UCSD-AML1 (cell line): ENCODE measurements at regions not wholly inside any gene's neighbourhood (a gene's known extent, or its start where the extent isn't known, plus 50 kb on each side); places are given as distances from the start of the nearest gene placed in this dataset.
"Not testable (repeated sequence)": the region's sequence is repeated elsewhere in the genome, so short reads cannot be mapped to it uniquely, and the experiment has no call there.

Experiments used
- DNase-seq: peaks from one replicate; lab custom pipeline; 2025; ENCODE audit not compliant: unreplicated experiment; lab: John Stamatoyannopoulos, UW

DNA sequence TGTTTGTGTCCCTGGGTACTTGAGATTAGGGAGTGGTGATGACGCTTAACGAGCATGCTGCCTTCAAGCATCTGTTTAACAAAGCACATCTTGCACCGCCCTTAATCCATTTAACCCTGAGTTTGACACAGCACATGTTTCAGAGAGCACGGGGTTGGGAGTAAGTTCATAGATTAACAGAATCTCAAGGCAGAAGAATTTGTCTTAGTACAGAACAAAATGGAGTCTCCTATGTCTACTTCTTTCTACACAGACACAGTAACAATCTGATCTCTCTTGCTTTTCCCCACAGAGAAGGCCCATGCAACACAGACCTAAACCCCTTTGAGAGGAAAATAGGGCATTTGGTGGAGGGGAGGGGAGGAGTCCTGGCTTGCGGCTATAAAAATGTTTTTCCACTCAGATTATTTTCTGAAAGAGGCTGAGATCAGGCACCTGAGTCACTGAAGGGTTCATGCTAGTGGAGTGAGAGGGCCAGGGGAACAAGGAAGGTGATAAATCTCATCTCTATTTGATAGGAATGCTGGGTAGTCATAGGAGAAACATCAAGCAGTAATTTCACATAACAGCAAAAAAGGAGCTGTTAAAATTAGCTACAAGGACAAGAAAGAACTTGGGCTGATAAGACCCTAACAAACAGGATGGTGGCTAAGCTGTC is 136.9 kb downstream of the OR2B2 start:
- DNase-seq: not testable (repeated sequence)

DNA sequence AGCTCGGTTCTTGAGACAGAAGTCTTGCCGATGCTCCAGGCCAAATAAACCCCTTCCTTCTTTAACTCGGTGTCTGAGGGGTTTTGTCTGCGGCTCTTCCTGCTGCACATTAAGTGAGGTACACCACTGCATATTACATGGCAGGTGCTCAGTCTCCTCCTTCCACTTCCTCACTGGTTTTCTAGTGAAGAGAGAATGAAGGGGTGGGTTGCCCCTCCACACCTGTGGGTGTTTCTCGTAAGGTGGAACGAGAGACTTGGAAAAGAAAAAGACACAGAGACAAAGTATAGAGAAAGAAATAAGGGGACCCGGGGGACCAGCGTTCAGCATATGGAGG is 138.0 kb downstream of the OR2B2 start:
- not testable (repeated sequence) for DNase-seq

DNA sequence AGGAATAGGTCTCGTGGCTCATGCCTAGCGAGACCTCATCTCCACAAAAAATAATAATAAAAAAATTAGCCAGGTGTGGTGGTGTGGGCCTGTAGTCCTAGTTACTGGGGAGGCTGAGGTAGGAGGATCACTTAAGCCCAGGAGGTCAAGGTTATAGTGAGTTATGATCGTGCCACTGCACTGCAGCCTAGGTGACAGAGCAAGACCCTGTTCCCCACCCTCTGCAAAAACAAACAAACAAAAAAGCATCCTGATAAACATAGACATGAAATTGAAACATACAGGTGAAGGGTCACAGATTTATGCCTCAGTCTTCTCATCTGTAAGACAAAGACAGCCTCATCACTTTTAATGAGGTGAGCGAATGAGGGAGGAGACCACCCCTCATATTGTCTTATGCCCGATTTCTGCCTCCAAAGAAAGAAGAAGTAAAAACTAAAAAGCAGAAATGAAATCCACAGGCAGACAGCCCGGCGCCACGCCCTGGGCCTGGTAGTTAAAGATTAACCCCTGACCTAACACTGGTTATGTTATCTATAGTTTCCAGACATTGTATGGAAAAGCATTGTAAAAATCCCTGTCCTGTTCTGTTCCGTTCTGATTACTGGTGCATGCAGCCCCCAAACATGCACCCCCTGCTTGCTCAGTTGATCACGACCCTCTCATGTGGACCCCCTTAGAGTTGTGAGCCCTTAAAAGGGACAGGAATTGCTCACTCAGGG is 138.5 kb downstream of the OR2B2 start:
- DNase-seq: peak; percentile 42

DNA sequence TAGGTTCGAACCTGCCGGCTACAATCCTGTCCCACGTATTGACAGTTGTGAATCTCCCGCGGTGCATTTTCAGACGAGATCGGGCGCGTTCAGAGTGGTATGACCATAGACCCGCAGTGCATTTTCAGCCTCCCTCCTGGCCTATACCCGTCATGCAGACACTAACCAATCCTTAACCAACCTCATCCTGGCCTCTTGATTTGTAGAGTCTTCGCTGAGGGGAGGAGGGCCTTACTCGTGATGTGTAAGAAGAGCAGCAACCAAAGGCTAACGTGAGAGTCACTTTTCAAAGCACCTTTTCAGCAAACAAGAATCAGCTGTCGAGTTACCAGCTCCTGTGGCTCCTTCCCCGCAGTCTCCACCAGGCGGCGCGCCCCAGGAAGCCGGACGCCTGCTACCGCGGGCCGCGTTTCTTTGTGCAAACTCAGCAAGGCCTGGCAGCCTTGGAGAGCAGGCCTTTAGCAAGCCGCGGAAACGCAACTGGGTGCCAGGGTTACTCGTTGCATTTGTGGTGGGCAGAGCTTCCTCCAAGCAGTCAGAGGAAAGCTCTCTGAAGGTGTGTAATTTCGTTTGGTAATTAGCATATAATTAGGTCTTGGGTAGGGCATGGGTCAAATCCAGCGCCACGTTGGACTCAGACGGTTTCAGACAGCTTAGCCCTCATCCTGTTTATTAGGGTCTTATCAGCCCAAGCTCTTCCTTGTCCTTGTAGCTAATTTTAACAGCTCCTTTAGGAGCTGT is 139.8 kb downstream of the OR2B2 start:
- DNase-seq: peak; percentile 88

DNA sequence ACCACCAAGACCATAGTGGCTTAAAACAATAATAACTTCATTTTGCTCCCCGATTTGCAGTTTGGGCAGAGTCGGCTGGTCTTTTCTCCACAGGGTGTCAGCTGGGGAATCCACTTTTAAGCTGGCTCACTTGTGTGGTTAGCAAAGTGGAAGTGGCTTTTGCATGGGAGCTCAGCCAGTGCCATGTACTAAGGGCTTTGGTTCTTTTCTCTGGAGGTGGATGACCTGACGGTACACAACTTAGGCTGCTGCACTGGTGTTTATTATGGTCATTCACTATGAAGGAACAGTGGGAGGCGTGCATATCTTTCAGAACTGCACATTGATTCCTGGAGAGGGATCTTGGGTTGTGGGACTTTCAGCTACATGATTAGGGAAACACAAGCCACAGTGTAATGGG is 141.0 kb downstream of the OR2B2 start:
- peak; percentile 27 for DNase-seq

DNA sequence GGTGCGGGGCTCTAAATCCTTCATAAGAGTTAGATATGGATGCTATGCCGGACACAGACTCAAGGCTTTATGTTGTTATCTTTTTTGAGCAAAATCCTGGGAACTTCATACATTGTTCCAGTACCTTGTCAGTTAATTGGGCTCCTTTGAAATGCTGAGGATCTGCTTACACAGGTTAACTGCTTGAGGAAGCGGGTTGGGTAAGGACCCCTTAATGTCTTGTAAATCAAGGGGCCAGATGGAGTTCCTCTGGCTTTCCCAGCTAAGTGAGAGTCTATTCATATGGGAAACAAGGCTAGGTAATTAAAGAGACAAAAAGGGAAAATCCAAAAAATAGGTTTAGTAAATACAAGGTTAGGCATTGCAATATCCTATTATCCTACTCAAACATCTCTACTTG is 141.5 kb downstream of the OR2B2 start:
- no peak for DNase-seq

DNA sequence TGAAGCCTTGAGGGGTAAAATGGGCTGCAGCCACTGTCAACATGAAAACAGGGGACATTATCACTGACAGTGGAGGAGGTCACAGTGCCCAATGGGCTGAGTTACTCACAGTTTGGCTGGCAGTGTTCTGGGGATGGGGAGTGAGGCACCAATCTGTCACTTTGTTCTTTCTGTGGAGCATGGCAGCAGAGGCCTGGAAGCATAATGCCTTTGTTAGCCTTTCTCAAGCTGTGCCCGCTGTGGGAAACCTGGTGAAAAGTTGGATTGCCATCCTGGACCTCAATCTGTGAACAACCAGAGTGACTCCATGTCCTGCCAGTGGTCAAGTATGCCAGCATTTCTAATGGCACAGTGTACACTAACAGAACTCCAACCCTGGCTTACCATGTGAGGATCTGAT is 143.6 kb downstream of the OR2B2 start:
- no peak for DNase-seq

DNA sequence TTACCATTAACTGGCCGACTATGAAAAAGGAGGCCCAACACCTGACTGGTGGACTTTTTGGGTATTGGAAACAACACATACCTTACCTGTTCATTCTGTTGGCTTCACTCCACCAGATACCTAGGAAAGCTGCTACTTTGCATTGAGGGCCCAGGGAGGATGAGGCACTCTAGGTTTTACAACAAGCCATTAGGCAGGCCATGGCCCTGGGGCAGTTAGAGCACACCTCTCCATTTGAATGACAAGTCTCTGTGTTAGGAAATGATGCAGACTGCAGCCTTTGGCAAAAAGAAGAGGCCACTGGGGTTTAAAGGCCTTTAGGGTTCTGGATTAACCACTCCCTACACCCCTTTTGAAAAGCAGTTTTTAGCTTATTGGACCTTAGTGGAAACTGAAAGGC is 144.3 kb downstream of the OR2B2 start:
- no peak for DNase-seq

DNA sequence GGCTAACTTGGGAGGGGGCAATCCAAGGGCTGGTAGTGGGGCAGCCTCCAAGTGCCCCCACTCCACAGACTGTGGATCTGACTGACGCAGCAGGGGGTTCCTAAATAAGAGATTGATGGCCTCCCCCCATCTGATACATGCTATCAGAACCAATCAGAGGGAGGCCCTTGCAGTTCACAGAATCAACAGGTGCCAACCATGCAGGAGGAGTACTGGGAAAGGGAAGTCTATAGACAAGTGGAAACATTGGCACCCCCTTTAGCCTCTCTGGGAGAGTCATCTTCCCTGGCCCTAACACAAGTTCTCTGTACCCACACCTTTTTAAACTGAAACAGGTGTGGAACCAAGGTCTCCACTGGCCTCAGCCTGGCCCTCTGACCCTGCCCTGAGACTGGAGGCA is 145.8 kb downstream of the OR2B2 start:
- DNase-seq: no peak

DNA sequence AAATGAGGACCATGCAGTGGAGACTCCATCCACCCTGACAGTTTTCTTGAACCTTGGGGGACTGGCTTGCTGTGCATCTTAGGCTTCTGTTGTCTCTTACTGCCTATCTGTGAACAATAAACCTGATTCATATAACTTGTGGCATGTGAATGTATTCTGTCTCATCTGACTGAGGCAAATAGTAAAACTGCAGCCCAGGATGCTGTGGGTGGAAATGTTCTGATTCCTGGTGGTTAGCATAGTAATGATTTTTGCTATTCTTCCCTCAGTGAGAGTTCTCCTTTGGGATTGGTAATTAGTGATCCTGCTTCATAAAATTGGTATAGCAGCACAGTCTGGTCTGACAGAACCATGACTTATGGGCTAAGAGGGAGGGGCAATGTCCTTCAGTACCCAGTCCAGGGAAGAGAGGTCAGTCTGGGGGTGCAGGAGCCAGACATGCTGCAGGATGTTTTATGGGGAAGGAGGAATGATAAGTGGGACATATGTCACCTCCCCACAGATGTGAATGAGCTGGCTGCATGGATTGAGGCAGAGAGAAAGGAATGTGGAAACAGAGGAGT is 147.1 kb downstream of the OR2B2 start:
- no peak for DNase-seq

DNA sequence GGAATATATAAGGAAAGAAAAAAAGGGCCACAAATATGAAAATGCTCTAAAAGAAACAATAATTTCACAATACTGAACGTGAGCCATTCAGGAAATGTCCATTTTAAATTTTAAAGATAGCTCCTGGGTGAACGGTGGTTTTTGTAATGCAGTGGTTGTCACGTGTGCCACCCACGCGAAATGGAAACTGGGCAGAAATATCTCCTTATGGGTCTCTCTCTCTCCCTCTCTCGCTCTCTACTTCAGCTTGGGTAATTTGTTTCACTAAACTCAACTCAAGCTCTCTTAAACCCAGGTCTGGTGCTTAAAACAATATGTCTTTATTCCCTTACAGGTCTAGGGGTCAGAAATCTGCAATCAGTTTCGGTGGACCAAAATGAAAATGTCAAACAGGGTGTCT is 150.8 kb downstream of the OR2B2 start:
- DNase-seq: no peak

DNA sequence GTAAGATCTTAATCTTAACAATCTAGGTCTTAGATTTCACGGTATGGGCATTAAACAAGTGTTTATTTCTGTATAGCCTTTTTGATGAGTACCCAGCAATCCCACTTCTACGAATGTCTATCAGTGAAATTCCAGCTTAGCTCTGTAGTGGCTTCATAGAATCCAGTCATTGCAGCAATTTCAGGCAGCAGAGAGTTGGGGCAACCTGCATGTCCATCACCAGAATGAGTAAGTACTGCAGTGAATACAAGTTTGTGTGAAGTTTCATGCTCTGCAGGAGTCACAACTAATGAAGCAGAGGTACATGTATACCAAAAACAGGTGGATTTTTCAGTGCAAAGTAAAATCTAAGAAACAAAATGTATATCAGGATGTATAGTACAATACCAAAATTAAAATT is 151.7 kb downstream of the OR2B2 start:
- no peak for DNase-seq

DNA sequence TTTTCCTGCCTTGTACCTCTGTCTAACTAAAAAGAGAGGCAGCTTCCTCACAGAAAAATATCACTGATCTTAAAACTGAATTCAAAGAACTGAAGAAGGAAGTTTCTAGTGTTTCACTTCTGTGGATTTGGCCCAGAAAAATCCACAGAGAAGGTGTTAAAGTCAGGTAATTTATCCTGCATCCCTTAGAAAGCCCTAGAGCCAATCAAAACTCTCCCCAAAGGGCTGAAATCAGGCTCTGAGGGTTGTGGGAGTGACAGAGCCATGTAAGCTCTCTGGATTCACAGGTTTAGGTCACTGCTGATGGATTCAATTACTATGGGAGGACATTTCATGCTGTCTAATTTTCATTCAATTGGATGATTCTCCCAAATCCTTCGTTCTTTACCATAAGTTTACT is 152.3 kb downstream of the OR2B2 start:
- DNase-seq: no peak

DNA sequence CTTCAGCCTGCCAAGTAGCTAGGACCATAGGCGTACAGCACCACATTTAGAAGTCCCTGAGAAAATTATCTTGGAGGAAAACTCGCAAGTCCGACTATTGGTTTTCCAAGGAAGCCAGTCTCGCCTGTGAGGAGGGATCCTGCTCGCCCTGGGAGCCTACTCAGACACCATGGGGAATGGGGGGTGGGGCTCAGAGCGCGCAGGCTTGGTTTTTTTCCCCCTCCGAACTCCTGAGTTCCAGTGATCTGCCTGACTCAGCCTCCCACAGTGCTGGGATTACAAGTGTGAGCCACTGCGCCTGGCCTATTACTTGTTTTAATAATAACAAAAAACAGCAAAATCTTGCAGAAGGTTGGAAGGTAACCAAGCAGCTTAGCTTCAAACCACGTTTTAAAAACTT is 153.7 kb downstream of the OR2B2 start:
- DNase-seq: no peak

DNA sequence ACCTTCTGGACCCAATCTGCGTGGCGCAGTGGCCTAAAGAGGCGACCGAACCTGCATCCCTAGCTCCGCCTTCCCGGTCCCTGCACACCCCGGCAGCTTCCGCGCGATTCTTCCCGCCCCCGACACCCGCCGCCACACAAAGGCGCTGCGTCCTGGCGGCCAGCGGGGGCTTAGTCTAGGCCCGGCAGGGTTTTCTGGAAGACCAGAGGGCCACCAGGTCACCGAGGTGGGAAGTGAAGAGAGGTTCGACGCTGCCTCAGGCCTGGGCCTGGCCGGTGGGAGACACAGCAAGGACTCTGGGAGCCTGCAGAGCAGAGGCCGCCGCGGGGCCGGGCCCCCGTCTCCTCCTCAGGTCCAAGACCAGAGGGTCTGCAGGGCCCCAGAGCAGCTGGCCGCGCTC is 154.9 kb downstream of the OR2B2 start:
- DNase-seq: no peak

DNA sequence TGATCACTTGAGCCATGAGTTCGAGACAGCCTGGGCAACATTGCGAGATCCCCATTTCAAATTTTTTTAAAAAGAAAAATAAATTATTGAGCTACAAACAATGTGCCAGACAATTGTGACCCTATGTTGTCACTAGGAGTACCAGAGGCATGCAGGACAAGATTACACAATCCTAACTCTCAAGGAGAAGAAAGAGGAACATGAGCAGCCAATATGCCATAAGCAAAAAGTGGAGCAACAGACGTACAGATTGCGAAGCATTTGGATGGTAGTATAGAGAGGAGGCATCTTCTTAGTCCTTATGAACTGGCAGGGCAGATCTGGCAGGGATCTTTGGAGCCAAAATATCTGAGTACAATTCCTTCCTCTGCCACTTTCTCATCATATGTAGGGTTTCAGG is 156.4 kb downstream of the OR2B2 start:
- no peak for DNase-seq

DNA sequence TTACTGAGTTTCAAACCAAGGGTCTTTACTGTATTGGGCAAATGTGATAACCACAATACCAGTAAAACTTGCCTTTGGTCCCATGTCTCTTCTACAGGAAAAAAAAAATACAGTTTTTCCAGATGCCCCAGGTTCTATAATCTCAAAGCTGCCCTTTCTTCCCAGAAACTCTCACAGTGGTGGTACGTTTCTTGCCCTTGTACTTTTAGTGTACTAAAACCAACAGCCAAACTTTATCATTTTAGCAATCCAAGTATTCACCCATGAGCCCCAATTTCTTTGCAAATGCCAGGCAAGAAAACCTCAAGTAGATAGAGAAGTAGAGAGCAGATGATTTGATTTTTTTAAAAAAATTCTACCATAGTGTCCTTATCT is 157.8 kb downstream of the OR2B2 start:
- DNase-seq: no peak

DNA sequence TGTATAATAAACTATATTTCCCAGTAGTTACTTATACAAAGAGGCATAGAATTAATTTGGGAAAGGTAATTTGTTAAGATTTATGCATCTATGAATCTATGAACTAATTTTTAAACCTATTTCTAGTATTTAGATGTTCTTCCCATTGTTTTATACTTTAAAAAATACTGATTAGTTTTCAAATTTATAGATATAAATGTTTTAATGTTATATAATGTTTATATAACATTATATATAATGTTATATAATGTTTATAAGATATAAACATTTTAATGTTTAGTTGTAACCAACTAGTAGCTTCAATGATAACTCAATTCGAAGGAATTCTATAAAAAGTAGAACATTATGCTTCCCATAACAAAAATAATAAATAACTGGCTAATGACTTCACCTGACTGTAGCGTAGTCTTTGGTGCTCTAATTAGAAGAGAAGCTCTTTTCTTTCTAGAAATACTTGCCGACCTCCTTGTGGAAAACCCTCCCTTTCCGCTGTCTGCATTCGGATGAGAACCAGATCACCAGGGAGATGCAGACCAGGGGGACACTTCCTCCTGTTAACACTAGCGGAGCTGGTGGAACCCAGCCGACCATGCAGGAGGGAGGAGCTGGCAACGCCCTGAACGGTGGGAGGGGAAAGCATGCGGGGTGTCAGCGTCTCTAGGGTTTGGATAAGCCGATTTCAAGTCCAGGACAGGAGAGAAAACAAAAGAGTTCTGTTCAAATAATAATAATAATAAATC is 158.4 kb downstream of the OR2B2 start:
- peak; percentile 82 for DNase-seq

DNA sequence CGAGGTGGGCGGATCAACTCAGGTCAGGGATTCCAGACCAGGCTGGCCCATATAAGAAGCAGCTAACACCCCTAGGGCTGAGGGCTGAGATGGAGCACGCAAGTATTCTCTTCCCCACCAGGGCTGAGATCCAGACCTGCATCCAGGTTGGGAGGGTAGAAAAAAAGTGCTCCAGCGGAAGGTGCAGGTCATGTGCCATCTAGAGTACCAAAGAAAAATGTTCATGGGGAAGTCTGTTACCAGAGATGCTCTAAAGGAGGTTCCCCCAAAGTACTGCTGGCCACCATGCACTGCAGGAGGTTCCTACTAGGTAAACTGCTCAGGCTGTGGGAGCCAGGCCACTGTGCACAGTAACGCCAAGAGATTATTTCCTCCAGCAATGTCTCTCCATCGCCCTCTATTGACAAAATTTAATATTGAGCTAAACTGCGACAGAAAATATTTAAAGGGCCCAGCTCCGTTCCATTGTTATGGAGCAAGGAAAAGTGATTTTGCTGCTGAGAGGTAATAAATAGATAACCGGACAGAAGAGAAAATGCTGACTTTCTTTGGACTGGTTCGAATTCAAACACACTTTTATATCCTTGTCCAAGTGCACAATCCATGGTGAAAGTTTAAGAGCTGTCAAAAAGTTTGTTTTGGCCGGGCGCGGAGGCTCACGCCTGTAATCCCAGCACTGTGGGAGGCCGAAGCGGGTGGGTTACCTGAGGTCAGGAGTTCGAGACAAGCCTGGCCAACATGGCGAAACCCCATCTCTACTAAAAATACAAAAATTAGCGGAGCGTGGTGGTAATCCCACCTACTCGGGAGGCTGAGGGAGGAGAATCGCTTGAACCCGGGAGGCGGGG is 159.9 kb downstream of the OR2B2 start:
- DNase-seq: peak; percentile 37

DNA sequence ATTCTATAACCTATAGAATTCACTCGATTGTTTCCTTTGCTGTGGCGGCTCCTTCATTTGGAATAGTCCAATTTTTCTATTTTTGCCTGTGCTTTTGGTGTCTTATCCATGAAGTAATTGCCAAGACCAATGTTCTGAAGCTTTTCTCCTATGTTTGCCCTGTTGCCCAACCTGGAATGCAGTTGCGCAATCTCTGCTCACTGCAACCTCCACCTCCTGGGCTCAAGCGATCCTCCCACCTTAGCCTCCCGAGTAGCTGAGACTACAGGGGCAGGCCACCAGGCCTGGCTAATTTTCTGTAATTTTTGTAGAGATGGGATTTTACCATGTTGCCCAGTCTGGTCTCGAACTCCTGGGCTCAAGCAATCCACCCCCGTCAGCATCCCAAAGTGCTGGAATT is 163.5 kb downstream of the OR2B2 start:
- no peak for DNase-seq

DNA sequence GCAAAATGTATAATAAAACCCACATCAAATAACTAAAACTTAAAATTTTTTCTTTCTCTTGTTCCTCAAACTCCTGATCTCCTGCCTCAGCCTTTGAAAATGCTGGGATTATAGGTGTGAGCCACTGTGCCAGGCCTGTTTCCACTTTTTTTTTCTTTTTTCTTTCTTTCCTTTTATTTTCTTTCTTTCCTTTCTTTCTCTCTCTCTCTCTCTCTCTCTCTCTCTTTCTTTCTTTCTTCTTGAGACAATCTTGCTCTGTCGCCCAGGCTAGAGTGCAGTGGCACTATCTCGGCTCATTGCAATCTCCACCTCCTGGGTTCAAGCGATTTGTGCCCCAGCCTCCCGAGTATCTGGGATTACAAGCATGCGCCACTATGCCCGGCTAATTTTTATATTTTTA is 164.6 kb downstream of the OR2B2 start:
- DNase-seq: no peak
